ENCODE measurements at regions not wholly inside any gene's neighbourhood (a gene's known extent, or its start where the extent isn't known, plus 50 kb on each side); places are given as distances from the start of the nearest gene placed in this dataset.

- no peak for TF ChIP-seq CTCF (IDR thresholded peaks at IDR 0.05)
- 22 to 32% methylated on average over 23 of the region's 23 CpGs for WGBS, 2 donors
- Histone ChIP-seq H3K4me1 (no peaks in the 10 kb centered on the region), H3K4me3 (no peak overlapping the region), H3K27ac (peak overlapping the region in 3 of 4 donors; percentile 42 to 61 (median 54)), H3K27me3 (no peaks in the 10 kb centered on the region), H3K36me3 (no peaks in the 10 kb centered on the region), H3K9me3 (no peaks in the 10 kb centered on the region)
- intact Hi-C loops (cut with DNase I), result no loop called here
- peak in 3 of 6 donors; percentile 32 to 43 (median 35) for DNase-seq
- peak; percentile 40 to 86 (median 66) for ATAC-seq
- FAIRE-seq, result no peak
Measured at GRCh38 chr12:130222519-130223218, 60.4 kb downstream of the FZD10 start.

- Histone ChIP-seq H3K27ac (no peak overlapping the region), H3K4me1 (no peaks in the 10 kb centered on the region), H3K9me3 (no peaks in the 10 kb centered on the region), H3K36me3 (no peaks in the 10 kb centered on the region), H3K27me3 (no peaks in the 10 kb centered on the region), H3K4me3 (no peak overlapping the region)
- DNase-seq, result no peak
- no peak for TF ChIP-seq CTCF (IDR thresholded peaks at IDR 0.05)
- FAIRE-seq, result no peak
- 60 to 69% methylated on average over 6 of the region's 6 CpGs for WGBS, 2 donors
- intact Hi-C loops (cut with DNase I), result no loop called here
- ATAC-seq, result no peak
Measured at GRCh38 chr12:130223767-130224244, 61.5 kb downstream of the FZD10 start.

GRCh38 chr12:130224613-130225012 is 62.3 kb downstream of the FZD10 start:
- Histone ChIP-seq H3K9me3 (no peaks in the 10 kb centered on the region), H3K27me3 (no peaks in the 10 kb centered on the region), H3K36me3 (no peaks in the 10 kb centered on the region), H3K27ac (no peak overlapping the region), H3K4me1 (no peaks in the 10 kb centered on the region), H3K4me3 (no peak overlapping the region)
- 74 to 84% methylated on average over 14 of the region's 14 CpGs for WGBS, 2 donors
- no peak for TF ChIP-seq CTCF (IDR thresholded peaks at IDR 0.05)
- intact Hi-C loops (cut with DNase I), result no loop called here
- DNase-seq, result no peak
- no peak for FAIRE-seq
- no peak for ATAC-seq

- H3K4me3 ChIP-seq, result no peak overlapping the region
- no peaks in the 10 kb centered on the region for H3K9me3 ChIP-seq
- no peak for FAIRE-seq
- WGBS, 2 donors, result 44 to 58% methylated on average over 6 of the region's 6 CpGs
- H3K27ac ChIP-seq, result no peak overlapping the region
- peaks cover 0 to 3% (median 0%) of the 10 kb centered on the region in 4 donors for H3K27me3 ChIP-seq
- TF ChIP-seq CTCF (IDR thresholded peaks at IDR 0.05), result no peak
- DNase-seq, result no peak
- no peaks in the 10 kb centered on the region for H3K36me3 ChIP-seq
- intact Hi-C loops (cut with DNase I), result no loop called here
- H3K4me1 ChIP-seq, result no peaks in the 10 kb centered on the region
- ATAC-seq, result no peak
Measured at GRCh38 chr12:130225347-130225746, 63.1 kb downstream of the FZD10 start.

- peaks cover 0 to 5% (median 0%) of the 10 kb centered on the region in 4 donors for H3K27me3 ChIP-seq
- no peak for ATAC-seq
- H3K27ac ChIP-seq, result no peak overlapping the region
- H3K36me3 ChIP-seq, result no peaks in the 10 kb centered on the region
- 43 to 54% methylated on average over 11 of the region's 11 CpGs for WGBS, 2 donors
- TF ChIP-seq CTCF (IDR thresholded peaks at IDR 0.05), result no peak
- H3K9me3 ChIP-seq, result no peaks in the 10 kb centered on the region
- FAIRE-seq, result no peak
- no peak overlapping the region for H3K4me3 ChIP-seq
- intact Hi-C loops (cut with DNase I), result no loop called here
- H3K4me1 ChIP-seq, result no peaks in the 10 kb centered on the region
- DNase-seq, result no peak
Measured at GRCh38 chr12:130226126-130226525, 63.9 kb downstream of the FZD10 start.

Measured in pancreas (tissue), 10 donors.